H7 (cell line): ENCODE measurements at regions not wholly inside any gene's neighbourhood (a gene's known extent, or its start where the extent isn't known, plus 50 kb on each side); places are given as distances from the start of the nearest gene placed in this dataset.

Experiments used
- DNase-seq: peaks from one replicate; pipeline ENCODE4 v3.0.0; 2012
- H3K27me3 ChIP-seq: 2 replicates; pipeline ENCODE4 v1.6.0; 2011; ENCODE audit warnings: mild to moderate bottlenecking, low read length; ENCODE audit not compliant: control insufficient read depth, insufficient read depth
- H3K36me3 ChIP-seq: replicated peaks from 2 replicates; pipeline ENCODE4 v1.5.1; 2011; ENCODE audit warnings: low read length; ENCODE audit not compliant: control insufficient read depth, insufficient read depth
- H3K4me3 ChIP-seq: 2 replicates; pipeline ENCODE4 v1.5.1; 2011; ENCODE audit warnings: low read depth, mild to moderate bottlenecking, control low read depth, low read length, moderate library complexity; ENCODE audit not compliant: insufficient read depth

- Histone ChIP-seq H3K4me3 (no peak overlapping the region), H3K27me3 (no peaks in the 10 kb centered on the region), H3K36me3 (no peaks in the 10 kb centered on the region)
- DNase-seq, result peak; percentile 29
These were observed 178.6 kb downstream of the RRAGC start for GRCh38 chr1:38680801-38681510.

GRCh38 chr1:38677756-38678155 is 181.8 kb downstream of the RRAGC start:
- H3K4me3 ChIP-seq, result no peak overlapping the region
- no peaks in the 10 kb centered on the region for H3K27me3 ChIP-seq
- no peaks in the 10 kb centered on the region for H3K36me3 ChIP-seq
- no peak for DNase-seq

GRCh38 chr1:38677311-38677710 is 182.3 kb downstream of the RRAGC start:
- DNase-seq, result no peak

GRCh38 chr1:38672692-38673091 is 186.9 kb downstream of the RRAGC start:
- peaks cover 4% of the 10 kb centered on the region; the same call in 1 of the 2 replicates for H3K27me3 ChIP-seq
- no peak for DNase-seq
- H3K4me3 ChIP-seq, result no peak overlapping the region
- H3K36me3 ChIP-seq, result no peaks in the 10 kb centered on the region

More at GRCh38 chr1:38677311-38677710, 182.3 kb downstream of the RRAGC start:
- no peaks in the 10 kb centered on the region for H3K36me3 ChIP-seq
- no peaks in the 10 kb centered on the region for H3K27me3 ChIP-seq
- no peak overlapping the region for H3K4me3 ChIP-seq

- H3K36me3 ChIP-seq, result no peaks in the 10 kb centered on the region
- no peak overlapping the region for H3K4me3 ChIP-seq
- no peak for DNase-seq
- H3K27me3 ChIP-seq, result peaks cover 4% of the 10 kb centered on the region; the same call in 1 of the 2 replicates
These were observed 188.4 kb downstream of the RRAGC start for GRCh38 chr1:38671221-38671620.

GRCh38 chr1:38670544-38671122 is 188.9 kb downstream of the RRAGC start:
- DNase-seq, result no peak
- Histone ChIP-seq H3K4me3 (no peak overlapping the region), H3K36me3 (no peaks in the 10 kb centered on the region), H3K27me3 (peaks cover 4% of the 10 kb centered on the region; the same call in 1 of the 2 replicates)

- H3K4me3 ChIP-seq, result no peak overlapping the region
- no peak for DNase-seq
- H3K27me3 ChIP-seq, result peaks cover 4% of the 10 kb centered on the region; the same call in 1 of the 2 replicates
- H3K36me3 ChIP-seq, result no peaks in the 10 kb centered on the region
These were observed 191.9 kb downstream of the RRAGC start for GRCh38 chr1:38667626-38668025.

GRCh38 chr1:38662126-38662525 is 197.4 kb downstream of the RRAGC start:
- Histone ChIP-seq H3K27me3 (no peaks in the 10 kb centered on the region; the same call in 1 of the 2 replicates), H3K4me3 (no peak overlapping the region), H3K36me3 (no peaks in the 10 kb centered on the region)
- no peak for DNase-seq

- no peak for DNase-seq
- Histone ChIP-seq H3K4me3 (no peak overlapping the region), H3K36me3 (no peaks in the 10 kb centered on the region), H3K27me3 (no peaks in the 10 kb centered on the region; the same call in 1 of the 2 replicates)
These were observed 200.7 kb downstream of the RRAGC start for GRCh38 chr1:38658883-38659282.

GRCh38 chr1:38657873-38658272 is 201.7 kb downstream of the RRAGC start:
- Histone ChIP-seq H3K4me3 (no peak overlapping the region), H3K36me3 (no peaks in the 10 kb centered on the region), H3K27me3 (no peaks in the 10 kb centered on the region)
- no peak for DNase-seq

- no peaks in the 10 kb centered on the region for H3K27me3 ChIP-seq
- no peak for DNase-seq
- H3K4me3 ChIP-seq, result no peak overlapping the region
These were observed 202.2 kb downstream of the RRAGC start for GRCh38 chr1:38657207-38657840.

GRCh38 chr1:38656726-38657125 is 202.8 kb downstream of the RRAGC start:
- no peak overlapping the region for H3K4me3 ChIP-seq
- DNase-seq, result no peak
- H3K27me3 ChIP-seq, result no peaks in the 10 kb centered on the region; the same call in 1 of the 2 replicates
- H3K36me3 ChIP-seq, result no peaks in the 10 kb centered on the region

More at GRCh38 chr1:38657207-38657840, 202.2 kb downstream of the RRAGC start:
- H3K36me3 ChIP-seq, result no peaks in the 10 kb centered on the region

GRCh38 chr1:38652217-38652616 is 207.4 kb downstream of the RRAGC start:
- no peaks in the 10 kb centered on the region; the same call in 1 of the 2 replicates for H3K27me3 ChIP-seq
- H3K4me3 ChIP-seq, result no peak overlapping the region
- H3K36me3 ChIP-seq, result no peaks in the 10 kb centered on the region
- no peak for DNase-seq

- H3K27me3 ChIP-seq, result no peaks in the 10 kb centered on the region; the same call in 1 of the 2 replicates
- no peaks in the 10 kb centered on the region for H3K36me3 ChIP-seq
- no peak overlapping the region for H3K4me3 ChIP-seq
- no peak for DNase-seq
These were observed 207.9 kb downstream of the RRAGC start for GRCh38 chr1:38651669-38652068.

- Histone ChIP-seq H3K4me3 (no peak overlapping the region), H3K27me3 (no peaks in the 10 kb centered on the region; the same call in 1 of the 2 replicates), H3K36me3 (no peaks in the 10 kb centered on the region)
- DNase-seq, result no peak
These were observed 211.2 kb downstream of the RRAGC start for GRCh38 chr1:38648417-38648816.
